ENCODE measurements at regions not wholly inside any gene's neighbourhood (a gene's known extent, or its start where the extent isn't known, plus 50 kb on each side); places are given as distances from the start of the nearest gene placed in this dataset.
"Not testable (repeated sequence)": the region's sequence is repeated elsewhere in the genome, so short reads cannot be mapped to it uniquely, and the experiment has no call there.

- H3K27me3 Mint-ChIP-seq (ENCODE audit: low read depth): no peaks in the 10 kb centered on the region
- no peaks in the 10 kb centered on the region for H3K9me3 Mint-ChIP-seq
- no peak for ATAC-seq
- no peaks in the 10 kb centered on the region for H3K36me3 Mint-ChIP-seq (ENCODE audit: insufficient read depth)
- DNase-seq: no peak
- H3K4me1 Mint-ChIP-seq (ENCODE audit: low read depth): no peaks in the 10 kb centered on the region
- H3K4me3 Mint-ChIP-seq: no peak overlapping the region
Observed at GRCh38 chr4:125639182-125639621, 324.4 kb downstream of the FAT4 start.

- ATAC-seq: no peak
- Mint-ChIP-seq H3K36me3 (ENCODE audit: insufficient read depth) (no peaks in the 10 kb centered on the region), H3K4me3 (no peak overlapping the region), H3K9me3 (no peaks in the 10 kb centered on the region), H3K4me1 (ENCODE audit: low read depth) (no peaks in the 10 kb centered on the region), H3K27me3 (ENCODE audit: low read depth) (no peaks in the 10 kb centered on the region)
- DNase-seq: no peak
Observed at GRCh38 chr4:125641611-125642010, 326.9 kb downstream of the FAT4 start.

- H3K36me3 Mint-ChIP-seq (ENCODE audit: insufficient read depth): no peaks in the 10 kb centered on the region
- no peaks in the 10 kb centered on the region for H3K27me3 Mint-ChIP-seq (ENCODE audit: low read depth)
- ATAC-seq: no peak
- no peak overlapping the region for H3K4me3 Mint-ChIP-seq
- H3K9me3 Mint-ChIP-seq: no peaks in the 10 kb centered on the region
- H3K4me1 Mint-ChIP-seq (ENCODE audit: low read depth): no peaks in the 10 kb centered on the region
- no peak for DNase-seq
Observed at GRCh38 chr4:125642645-125643044, 327.9 kb downstream of the FAT4 start.

- H3K27me3 Mint-ChIP-seq (ENCODE audit: low read depth): no peaks in the 10 kb centered on the region
Observed at GRCh38 chr4:125649452-125649851, 334.7 kb downstream of the FAT4 start.

GRCh38 chr4:125650557-125650956, 335.8 kb downstream of the FAT4 start:
- Mint-ChIP-seq H3K9me3 (peaks cover 7% of the 10 kb centered on the region), H3K4me3 (no peak overlapping the region), H3K36me3 (ENCODE audit: insufficient read depth) (no peaks in the 10 kb centered on the region), H3K27me3 (ENCODE audit: low read depth) (no peaks in the 10 kb centered on the region), H3K4me1 (ENCODE audit: low read depth) (no peaks in the 10 kb centered on the region)
- ATAC-seq (no peak), DNase-seq (no peak)

More at GRCh38 chr4:125649452-125649851, 334.7 kb downstream of the FAT4 start:
- no peak overlapping the region for H3K4me3 Mint-ChIP-seq
- no peaks in the 10 kb centered on the region for H3K4me1 Mint-ChIP-seq (ENCODE audit: low read depth)
- peaks cover 5% of the 10 kb centered on the region for H3K9me3 Mint-ChIP-seq
- no peak for ATAC-seq
- no peak for DNase-seq
- H3K36me3 Mint-ChIP-seq (ENCODE audit: insufficient read depth): no peaks in the 10 kb centered on the region

GRCh38 chr4:125651707-125652357, 337.1 kb downstream of the FAT4 start:
- not testable (repeated sequence) for H3K36me3 Mint-ChIP-seq (ENCODE audit: insufficient read depth); DNase-seq; ATAC-seq; H3K4me3 Mint-ChIP-seq; H3K27me3 Mint-ChIP-seq (ENCODE audit: low read depth); H3K4me1 Mint-ChIP-seq (ENCODE audit: low read depth)
- peaks cover 16% of the 10 kb centered on the region for H3K9me3 Mint-ChIP-seq

GRCh38 chr4:125658773-125659172, 344.0 kb downstream of the FAT4 start:
- ATAC-seq: no peak
- H3K4me3 Mint-ChIP-seq: no peak overlapping the region
- DNase-seq: no peak
- H3K36me3 Mint-ChIP-seq (ENCODE audit: insufficient read depth): no peaks in the 10 kb centered on the region
- no peaks in the 10 kb centered on the region for H3K27me3 Mint-ChIP-seq (ENCODE audit: low read depth)
- H3K4me1 Mint-ChIP-seq (ENCODE audit: low read depth): no peaks in the 10 kb centered on the region
- H3K9me3 Mint-ChIP-seq: peaks cover 19% of the 10 kb centered on the region

- no peak overlapping the region for H3K4me3 Mint-ChIP-seq
- H3K9me3 Mint-ChIP-seq: peaks cover 9% of the 10 kb centered on the region
- no peaks in the 10 kb centered on the region for H3K27me3 Mint-ChIP-seq (ENCODE audit: low read depth)
- no peaks in the 10 kb centered on the region for H3K36me3 Mint-ChIP-seq (ENCODE audit: insufficient read depth)
- H3K4me1 Mint-ChIP-seq (ENCODE audit: low read depth): no peaks in the 10 kb centered on the region
- DNase-seq (no peak), ATAC-seq (no peak)
Observed at GRCh38 chr4:125663896-125664767, 349.4 kb downstream of the FAT4 start.

- DNase-seq: no peak
- ATAC-seq: no peak
- Mint-ChIP-seq H3K27me3 (ENCODE audit: low read depth) (no peaks in the 10 kb centered on the region), H3K9me3 (peaks cover 12% of the 10 kb centered on the region), H3K36me3 (ENCODE audit: insufficient read depth) (no peaks in the 10 kb centered on the region), H3K4me1 (ENCODE audit: low read depth) (no peaks in the 10 kb centered on the region), H3K4me3 (no peak overlapping the region)
Observed at GRCh38 chr4:125666635-125667034, 351.9 kb downstream of the FAT4 start.

GRCh38 chr4:125676156-125676555, 361.4 kb downstream of the FAT4 start:
- no peaks in the 10 kb centered on the region for H3K4me1 Mint-ChIP-seq (ENCODE audit: low read depth)
- peaks cover 3% of the 10 kb centered on the region for H3K9me3 Mint-ChIP-seq
- DNase-seq (no peak), ATAC-seq (no peak)
- no peaks in the 10 kb centered on the region for H3K27me3 Mint-ChIP-seq (ENCODE audit: low read depth)
- no peaks in the 10 kb centered on the region for H3K36me3 Mint-ChIP-seq (ENCODE audit: insufficient read depth)
- no peak overlapping the region for H3K4me3 Mint-ChIP-seq

GRCh38 chr4:125676583-125676982, 361.8 kb downstream of the FAT4 start:
- DNase-seq: no peak
- no peaks in the 10 kb centered on the region for H3K27me3 Mint-ChIP-seq (ENCODE audit: low read depth)
- H3K9me3 Mint-ChIP-seq: peaks cover 3% of the 10 kb centered on the region
- H3K4me1 Mint-ChIP-seq (ENCODE audit: low read depth): no peaks in the 10 kb centered on the region
- no peak for ATAC-seq
- H3K4me3 Mint-ChIP-seq: no peak overlapping the region
- H3K36me3 Mint-ChIP-seq (ENCODE audit: insufficient read depth): no peaks in the 10 kb centered on the region

GRCh38 chr4:125677665-125678307, 363.0 kb downstream of the FAT4 start:
- no peak for ATAC-seq
- Mint-ChIP-seq H3K9me3 (peaks cover 3% of the 10 kb centered on the region), H3K4me3 (no peak overlapping the region), H3K36me3 (ENCODE audit: insufficient read depth) (no peaks in the 10 kb centered on the region), H3K27me3 (ENCODE audit: low read depth) (no peaks in the 10 kb centered on the region), H3K4me1 (ENCODE audit: low read depth) (no peaks in the 10 kb centered on the region)
- DNase-seq: no peak

GRCh38 chr4:125679989-125680388, 365.2 kb downstream of the FAT4 start:
- peaks cover 3% of the 10 kb centered on the region for H3K9me3 Mint-ChIP-seq
- ATAC-seq (no peak), DNase-seq (no peak)
- no peak overlapping the region for H3K4me3 Mint-ChIP-seq
- no peaks in the 10 kb centered on the region for H3K27me3 Mint-ChIP-seq (ENCODE audit: low read depth)
- no peaks in the 10 kb centered on the region for H3K4me1 Mint-ChIP-seq (ENCODE audit: low read depth)
- no peaks in the 10 kb centered on the region for H3K36me3 Mint-ChIP-seq (ENCODE audit: insufficient read depth)

GRCh38 chr4:125681240-125681639, 366.5 kb downstream of the FAT4 start:
- no peaks in the 10 kb centered on the region for H3K4me1 Mint-ChIP-seq (ENCODE audit: low read depth)
- no peak overlapping the region for H3K4me3 Mint-ChIP-seq
- H3K27me3 Mint-ChIP-seq (ENCODE audit: low read depth): no peaks in the 10 kb centered on the region
- no peaks in the 10 kb centered on the region for H3K36me3 Mint-ChIP-seq (ENCODE audit: insufficient read depth)
- DNase-seq (no peak), ATAC-seq (no peak)
- H3K9me3 Mint-ChIP-seq: no peaks in the 10 kb centered on the region
